Sigmoid colon (tissue), 6 donors: ENCODE measurements at regions not wholly inside any gene's neighbourhood (a gene's known extent, or its start where the extent isn't known, plus 50 kb on each side); places are given as distances from the start of the nearest gene placed in this dataset.

Experiments
- DNase-seq: peaks from one replicate; pipeline ENCODE4 v3.0.0-alpha.2; 2019
- H3K27ac ChIP-seq, 4 donors: fragments of 200-600 bp; sonication (generic); one replicate each; pipeline ENCODE4 v1.5.1; 2016 to 2019; ENCODE audit warnings: mild to moderate bottlenecking in 1 of 4
- H3K27me3 ChIP-seq, 3 donors: fragments of 200-600 bp; sonication (generic); one replicate each; pipeline ENCODE4 v1.5.1; 2019; ENCODE audit warnings: mild to moderate bottlenecking in 1 of 3
- H3K36me3 ChIP-seq, 4 donors: fragments of 200-600 bp; sonication (generic); one replicate each; pipeline ENCODE4 v1.5.1; 2016 to 2019
- H3K4me1 ChIP-seq, 4 donors: fragments of 200-600 bp; sonication (generic); one replicate each; pipeline ENCODE4 v1.5.1; 2017 to 2019
- H3K4me3 ChIP-seq, 4 donors: fragments of 200-600 bp; sonication (generic); one replicate each; pipeline ENCODE4 v1.5.1; 2017 to 2019; ENCODE audit warnings: mild to moderate bottlenecking in 2 of 4, moderate library complexity in 1 of 4
- H3K9me3 ChIP-seq, 4 donors: fragments of 200-600 bp in 3 of 4; sonication (generic) in 3 of 4; one replicate each; pipeline versions ENCODE4 v1.5.1 to v1.6.1; 2013 to 2019
- CTCF ChIP-seq, 4 experiments: fragments of 450-650 bp in 3 of 4; fragments of 200-600 bp in 1 of 4; IDR thresholded peaks; one replicate each; pipeline ENCODE4 v1.5.1; 2016 to 2019; ENCODE audit warnings: antibody characterized with exemption in 4 of 4, mild to moderate bottlenecking in 3 of 4, moderate library complexity in 2 of 4
- EP300 ChIP-seq, 4 donors: sonication (generic); formaldehyde crosslinking; IDR thresholded peaks; one replicate each; pipeline ENCODE4 v1.6.1; 2017; ENCODE audit warnings: antibody characterized with exemption in 4 of 4
- POLR2A ChIP-seq, 2 donors: fragments of 450-650 bp; IDR thresholded peaks; one replicate each; pipeline ENCODE4 v1.6.1; 2016; ENCODE audit warnings: antibody characterized with exemption in 2 of 2, mild to moderate bottlenecking in 2 of 2, moderate library complexity in 2 of 2
- POLR2AphosphoS5 ChIP-seq, 4 donors: sonication (generic); formaldehyde crosslinking; IDR thresholded peaks; one replicate each; pipeline ENCODE4 v1.6.1; 2017; ENCODE audit warnings: antibody characterized with exemption in 4 of 4
- WGBS, 2 donors: extraction: QIAGEN DNeasy Blood & Tissue Kit; methylation state at CpG; one replicate each; pipeline ENCODE4 v1.1.7; 2013; 5-methylcytosine and 5-hydroxymethylcytosine counted together
- intact Hi-C: fragments of 100-400 bp; cut with DNase I; formaldehyde crosslinking; loops from one replicate; pipeline ENCODE4 v1.15.1; 2023
- donor health status: healthy with polysubstance abuse.
- donor health status: healthy.

DNA sequence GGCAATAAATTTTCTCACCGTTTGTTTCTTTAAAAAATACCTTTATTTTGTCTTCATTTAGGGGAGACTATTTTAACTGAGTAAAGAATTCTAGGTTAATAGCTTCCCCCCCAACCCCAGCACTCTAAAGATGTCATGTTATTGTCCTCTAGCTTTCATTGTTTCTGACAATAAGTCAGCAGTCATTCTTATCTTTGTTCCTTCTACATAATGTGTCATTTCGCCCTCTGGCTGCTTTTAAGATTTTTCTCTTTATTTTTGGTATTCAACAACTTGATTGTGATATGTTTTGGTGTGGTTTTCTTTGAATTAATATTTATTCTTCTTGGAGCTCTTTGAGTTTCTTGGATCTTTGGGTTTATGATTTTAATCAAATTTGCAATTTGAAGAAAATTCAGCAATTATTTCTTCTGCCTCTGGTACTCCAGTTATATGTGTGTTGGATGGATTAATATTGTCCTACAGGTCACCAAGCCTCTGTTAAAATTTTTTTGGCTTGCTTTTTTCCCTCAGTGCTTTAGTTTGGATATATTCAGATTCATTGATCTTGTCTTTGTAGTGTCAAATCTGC, 64.6 kb upstream of the ELN start:
- Histone ChIP-seq H3K27me3 (no peaks in the 10 kb centered on the region), H3K27ac (no peak overlapping the region), H3K4me3 (no peak overlapping the region), H3K36me3 (no peaks in the 10 kb centered on the region), H3K9me3 (peaks cover 0 to 9% (median 6%) of the 10 kb centered on the region in 4 donors), H3K4me1 (no peaks in the 10 kb centered on the region)
- WGBS, 2 donors, result 89 to 90% methylated on average over 2 of the region's 2 CpGs
- DNase-seq, result no peak
- intact Hi-C loops, result no loop called here
- TF ChIP-seq POLR2A (IDR thresholded peaks at IDR 0.05) (no peak), EP300 (IDR thresholded peaks at IDR 0.05) (no peak), POLR2AphosphoS5 (IDR thresholded peaks at IDR 0.05) (no peak), CTCF (IDR thresholded peaks at IDR 0.05) (no peak)

- no peak overlapping the region for H3K4me3 ChIP-seq
- H3K4me1 ChIP-seq, result no peaks in the 10 kb centered on the region
- no peak for TF ChIP-seq POLR2A (IDR thresholded peaks at IDR 0.05)
- TF ChIP-seq CTCF (IDR thresholded peaks at IDR 0.05), result no peak
- TF ChIP-seq POLR2AphosphoS5 (IDR thresholded peaks at IDR 0.05), result no peak
- no peak for TF ChIP-seq EP300 (IDR thresholded peaks at IDR 0.05)
- H3K27me3 ChIP-seq, result no peaks in the 10 kb centered on the region
- DNase-seq, result no peak
- no peak overlapping the region for H3K27ac ChIP-seq
- 94 to 98% methylated on average over 4 of the region's 4 CpGs for WGBS, 2 donors
- H3K9me3 ChIP-seq, result peaks cover 0 to 9% (median 6%) of the 10 kb centered on the region in 4 donors
- intact Hi-C loops, result no loop called here
- H3K36me3 ChIP-seq, result no peaks in the 10 kb centered on the region
These were observed 63.2 kb upstream of the ELN start for GRCh38 chr7:73964786-73965185.

DNA sequence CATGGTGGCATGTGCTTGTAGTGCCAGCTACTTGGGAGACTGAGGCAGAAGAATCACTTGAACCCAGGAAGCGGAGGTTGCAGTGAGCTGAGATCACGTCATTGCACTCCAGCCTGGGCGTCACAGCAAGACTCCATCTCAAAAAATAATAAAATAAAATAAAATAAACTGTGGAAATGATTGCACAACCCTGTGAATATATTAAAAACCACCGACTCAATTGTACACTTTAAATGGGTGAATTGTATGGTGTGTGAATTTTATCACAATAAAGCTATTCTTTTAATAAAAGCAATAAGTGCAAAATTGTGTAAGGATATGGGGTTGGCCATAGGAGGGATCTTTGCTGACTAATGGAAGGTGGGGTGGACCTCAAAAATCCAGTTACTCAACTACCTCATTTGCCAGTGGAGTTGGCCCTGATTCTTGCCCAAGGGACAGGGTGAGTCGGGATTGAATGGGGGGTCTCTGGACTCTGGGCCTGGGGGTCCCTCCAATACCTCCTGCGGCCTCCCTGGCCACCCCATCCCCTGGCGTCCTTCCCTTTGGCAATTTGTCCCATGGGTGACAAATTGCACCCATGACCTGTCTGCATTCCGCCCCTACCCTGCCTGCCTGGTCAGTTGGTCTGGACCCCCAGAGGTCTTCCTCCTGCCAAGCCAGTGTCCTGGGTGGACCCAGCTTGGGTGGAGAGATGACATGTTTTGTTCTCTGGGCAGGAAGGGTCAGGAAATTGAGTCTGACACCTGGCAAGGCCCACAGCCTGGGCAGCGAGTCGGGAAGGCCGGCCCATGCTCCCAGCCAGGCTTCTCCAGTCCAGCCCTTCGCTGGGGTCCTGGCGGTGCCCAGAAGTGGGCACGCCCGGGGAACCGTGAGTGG, 61.7 kb upstream of the ELN start:
- DNase-seq, result no peak
- Histone ChIP-seq H3K4me1 (no peaks in the 10 kb centered on the region), H3K27me3 (no peaks in the 10 kb centered on the region), H3K36me3 (no peaks in the 10 kb centered on the region), H3K4me3 (no peak overlapping the region), H3K9me3 (peaks cover 0 to 9% (median 6%) of the 10 kb centered on the region in 4 donors), H3K27ac (no peak overlapping the region)
- 94 to 96% methylated on average over 16 of the region's 16 CpGs for WGBS, 2 donors
- intact Hi-C loops, result no loop called here
- no peak for TF ChIP-seq CTCF (IDR thresholded peaks at IDR 0.05)
- no peak for TF ChIP-seq POLR2A (IDR thresholded peaks at IDR 0.05)
- TF ChIP-seq EP300 (IDR thresholded peaks at IDR 0.05), result no peak
- no peak for TF ChIP-seq POLR2AphosphoS5 (IDR thresholded peaks at IDR 0.05)

GRCh38 chr7:73966941-73967831, 60.8 kb upstream of the ELN start:
- Histone ChIP-seq H3K4me1 (no peaks in the 10 kb centered on the region), H3K9me3 (peaks cover 0 to 9% (median 6%) of the 10 kb centered on the region in 4 donors), H3K36me3 (no peaks in the 10 kb centered on the region), H3K27ac (no peak overlapping the region), H3K27me3 (no peaks in the 10 kb centered on the region), H3K4me3 (no peak overlapping the region)
- no peak for TF ChIP-seq POLR2AphosphoS5 (IDR thresholded peaks at IDR 0.05)
- no peak for TF ChIP-seq POLR2A (IDR thresholded peaks at IDR 0.05)
- no peak for TF ChIP-seq CTCF (IDR thresholded peaks at IDR 0.05)
- TF ChIP-seq EP300 (IDR thresholded peaks at IDR 0.05), result no peak
- intact Hi-C loops, result no loop called here
- 90 to 94% methylated on average over 11 of the region's 11 CpGs for WGBS, 2 donors
- no peak for DNase-seq
